HCT116 (cell line): ENCODE measurements at regions not wholly inside any gene's neighbourhood (a gene's known extent, or its start where the extent isn't known, plus 50 kb on each side); places are given as distances from the start of the nearest gene placed in this dataset.

Experiments
- CTCF ChIP-seq, 3 experiments: fragments of 200-600 bp in 1 of 3; sonication (generic) in 1 of 3; IDR thresholded peaks in 2 of 3; conservative IDR thresholded peaks in 1 of 3; 2 replicates each; pipeline ENCODE4 v1.5.1; 2012 to 2017; ENCODE audit warnings: low read depth in 2 of 3, low read length in 2 of 3, antibody characterized with exemption in 1 of 3, borderline replicate concordance in 1 of 3, control low read depth in 1 of 3, mild to moderate bottlenecking in 1 of 3, mixed read lengths in 1 of 3, mixed run types in 1 of 3, moderate library complexity in 1 of 3; ENCODE audit not compliant: insufficient read depth in 1 of 3
- EGR1 ChIP-seq: IDR thresholded peaks from 2 replicates; pipeline ENCODE4 v1.6.1; 2012; ENCODE audit warnings: low read depth
- EZH2 ChIP-seq: fragments of 200-600 bp; sonication (generic); IDR thresholded peaks from 2 replicates; pipeline ENCODE4 v1.6.1; 2017; ENCODE audit warnings: antibody characterized with exemption, mixed run types
- POLR2A ChIP-seq: IDR thresholded peaks from 2 replicates; pipeline ENCODE4 v1.7.0; 2011; ENCODE audit warnings: borderline replicate concordance; ENCODE audit not compliant: insufficient read depth, insufficient read length; ENCODE audit errors: extremely low read depth
- POLR2AphosphoS5 ChIP-seq: IDR thresholded peaks from 2 replicates; pipeline ENCODE4 v1.6.1; 2011; ENCODE audit warnings: mild to moderate bottlenecking, low read depth, low read length, moderate library complexity
- REST ChIP-seq: IDR thresholded peaks from 2 replicates; pipeline ENCODE4 v1.6.1; 2012; ENCODE audit warnings: low read depth
- SP1 ChIP-seq: IDR thresholded peaks from 2 replicates; pipeline ENCODE4 v1.6.1; 2012; ENCODE audit warnings: low read depth
- ZFX ChIP-seq: fragments of 450-650 bp; IDR thresholded peaks from 2 replicates; pipeline ENCODE4 v1.6.1; 2017
- ZNF274 ChIP-seq: fragments of 200-500 bp; sonication (Bioruptor generic); IDR thresholded peaks from 2 replicates; pipeline ENCODE4 v1.6.1; 2014; ENCODE audit warnings: mild to moderate bottlenecking, low read depth, low read length, inconsistent platforms

DNA sequence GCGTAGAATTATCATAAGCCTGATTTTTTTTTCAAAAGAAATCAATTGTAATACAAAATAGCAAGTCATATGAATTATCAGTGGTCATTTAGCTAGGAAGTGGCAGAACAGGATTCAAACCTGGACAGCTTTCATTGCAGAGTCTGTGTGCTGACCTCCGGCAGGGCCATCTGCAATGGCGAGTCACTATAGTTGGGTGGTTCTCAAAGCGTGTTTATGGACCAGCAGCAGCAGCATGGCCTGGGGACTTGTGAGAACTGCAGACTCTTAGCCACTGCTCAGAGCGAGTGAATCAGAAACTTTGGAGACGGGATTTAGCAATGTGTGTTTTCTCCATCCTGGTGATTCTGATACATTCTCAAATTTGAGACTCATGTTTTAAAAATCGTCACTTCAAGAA is 202.3 kb upstream of the SUCLG2 start:
- no peak for TF ChIP-seq CTCF (IDR thresholded peaks at IDR 0.05 in 2 of 3, conservative IDR thresholded peaks at IDR 0.05 in 1 of 3; ENCODE audit: borderline replicate concordance in 1 of 3, insufficient read depth in 1 of 3, low read depth in 2 of 3, low read length in 2 of 3)
- TF ChIP-seq EZH2, result no peak
- TF ChIP-seq SP1, result no peak
- TF ChIP-seq ZNF274, result no peak
- no peak for TF ChIP-seq POLR2A
- TF ChIP-seq REST, result no peak
- no peak for TF ChIP-seq EGR1
- no peak for TF ChIP-seq POLR2AphosphoS5
- TF ChIP-seq ZFX, result no peak
